ENCODE measurements at regions not wholly inside any gene's neighbourhood (a gene's known extent, or its start where the extent isn't known, plus 50 kb on each side); places are given as distances from the start of the nearest gene placed in this dataset.

DNA sequence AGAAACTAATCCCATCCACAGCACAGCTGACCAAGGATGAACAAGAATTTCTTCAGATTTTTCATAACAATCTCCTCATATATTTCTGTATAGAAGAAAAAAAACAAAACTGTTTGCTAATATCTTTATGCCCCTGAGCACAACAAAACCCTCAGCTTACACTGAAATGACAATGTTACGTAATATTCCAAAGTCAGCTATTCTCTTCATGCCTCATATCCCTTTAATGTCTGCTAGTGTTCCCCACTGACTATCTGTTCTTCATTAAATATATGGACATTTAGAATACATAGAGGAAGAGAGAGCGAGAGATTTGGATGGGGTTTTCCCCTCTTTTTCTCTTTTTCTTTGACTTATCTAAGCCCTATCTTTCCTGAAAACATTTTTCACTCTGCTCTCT, 87.9 kb upstream of the GULP1 start:
- peaks cover 5% of the 10 kb centered on the region for H3K9me3 Mint-ChIP-seq
- DNase-seq: no peak
- ATAC-seq: no peak
- no peak overlapping the region for H3K4me3 Mint-ChIP-seq
- no peaks in the 10 kb centered on the region for H3K27me3 Mint-ChIP-seq (ENCODE audit: low read depth)
- no peaks in the 10 kb centered on the region for H3K4me1 Mint-ChIP-seq (ENCODE audit: low read depth)
- no peaks in the 10 kb centered on the region for H3K36me3 Mint-ChIP-seq (ENCODE audit: insufficient read depth)

DNA sequence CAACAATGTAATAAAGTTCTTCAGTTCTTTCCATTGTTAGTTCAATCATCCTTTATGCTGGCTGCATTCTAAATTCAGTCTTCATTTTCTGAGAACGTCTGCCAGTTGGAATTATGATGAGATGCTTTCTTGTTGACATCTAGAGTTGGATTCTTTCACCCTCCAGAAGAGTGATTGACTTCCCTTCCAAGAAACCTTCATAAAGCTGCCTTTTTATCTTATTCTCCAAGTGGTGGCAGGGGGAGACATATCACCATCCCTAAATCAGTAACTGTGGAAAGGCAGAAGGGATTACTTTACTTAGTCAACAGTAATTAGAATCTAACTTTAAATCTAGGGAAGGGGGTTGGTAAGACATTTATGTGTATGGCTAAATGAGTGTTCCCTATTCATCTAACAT, 86.8 kb upstream of the GULP1 start:
- Mint-ChIP-seq H3K4me1 (ENCODE audit: low read depth) (no peaks in the 10 kb centered on the region), H3K4me3 (no peak overlapping the region), H3K27me3 (ENCODE audit: low read depth) (no peaks in the 10 kb centered on the region), H3K36me3 (ENCODE audit: insufficient read depth) (no peaks in the 10 kb centered on the region), H3K9me3 (peaks cover 9% of the 10 kb centered on the region)
- no peak for DNase-seq
- no peak for ATAC-seq

DNA sequence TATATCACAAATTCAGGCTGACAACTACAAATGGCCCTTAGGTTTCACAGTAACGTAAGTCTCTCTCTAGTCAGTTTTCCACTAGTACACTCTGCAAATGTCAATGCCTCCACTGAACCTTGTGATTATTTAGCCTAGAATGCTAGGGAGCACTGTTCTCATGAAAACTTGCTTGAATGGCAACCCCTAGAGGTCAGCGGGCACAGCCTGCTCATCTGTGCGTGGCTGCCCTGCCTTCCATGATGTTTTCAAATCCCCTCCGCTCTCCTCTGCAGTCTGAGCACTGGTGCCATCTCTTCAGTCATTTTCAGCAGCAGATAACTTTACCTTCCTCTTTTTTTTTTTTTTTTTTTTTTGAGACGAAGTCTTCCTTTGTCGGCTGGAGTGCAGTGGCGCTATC, 84.1 kb upstream of the GULP1 start:
- H3K27me3 Mint-ChIP-seq (ENCODE audit: low read depth): no peaks in the 10 kb centered on the region
- peaks cover 9% of the 10 kb centered on the region for H3K9me3 Mint-ChIP-seq
- DNase-seq (no peak), ATAC-seq (no peak)
- no peak overlapping the region for H3K4me3 Mint-ChIP-seq
- H3K4me1 Mint-ChIP-seq (ENCODE audit: low read depth): no peaks in the 10 kb centered on the region
- H3K36me3 Mint-ChIP-seq (ENCODE audit: insufficient read depth): no peaks in the 10 kb centered on the region

DNA sequence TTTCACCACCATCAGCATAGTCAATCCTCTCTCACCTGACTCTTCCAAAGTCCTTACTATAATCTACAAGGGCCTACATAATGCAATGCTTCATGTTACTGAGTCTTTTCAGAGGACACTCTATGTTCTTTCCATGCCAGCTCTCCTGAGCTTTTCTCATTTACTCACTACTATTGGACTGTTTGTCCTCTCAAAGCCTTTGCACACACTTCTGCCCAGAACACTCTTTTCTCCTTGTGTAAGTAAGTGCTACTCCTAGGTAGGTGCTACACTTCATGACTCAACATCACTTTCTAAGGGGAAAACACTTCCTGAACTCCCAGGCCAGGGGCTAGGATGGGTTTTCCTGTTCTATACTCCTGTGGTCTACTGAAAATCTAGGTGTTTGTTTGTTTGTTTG, 82.5 kb upstream of the GULP1 start:
- peaks cover 9% of the 10 kb centered on the region for H3K9me3 Mint-ChIP-seq
- ATAC-seq (no peak), DNase-seq (no peak)
- H3K4me1 Mint-ChIP-seq (ENCODE audit: low read depth): no peaks in the 10 kb centered on the region
- no peak overlapping the region for H3K4me3 Mint-ChIP-seq
- no peaks in the 10 kb centered on the region for H3K36me3 Mint-ChIP-seq (ENCODE audit: insufficient read depth)
- H3K27me3 Mint-ChIP-seq (ENCODE audit: low read depth): no peaks in the 10 kb centered on the region

DNA sequence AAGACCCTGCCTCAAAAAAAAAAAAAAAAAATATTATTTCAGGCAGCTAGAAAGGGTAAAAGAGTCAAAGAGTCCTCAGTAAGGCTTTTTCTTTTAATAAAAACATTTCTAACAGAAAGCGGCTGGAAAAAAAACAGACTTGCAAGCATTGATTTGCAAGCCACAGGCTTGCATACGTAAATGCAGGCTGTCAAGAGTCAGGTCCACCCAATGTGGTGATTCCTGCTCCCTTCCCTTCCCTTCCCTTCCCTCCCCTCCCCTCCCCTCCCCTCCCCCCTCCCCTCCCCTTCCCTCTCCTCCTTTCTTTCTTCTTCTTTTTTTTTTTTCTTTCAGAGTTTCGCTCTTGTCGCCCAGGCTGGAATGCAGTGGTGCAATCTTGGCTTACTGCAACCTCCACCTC, 74.4 kb upstream of the GULP1 start:
- H3K9me3 Mint-ChIP-seq: no peaks in the 10 kb centered on the region
- H3K27me3 Mint-ChIP-seq (ENCODE audit: low read depth): no peaks in the 10 kb centered on the region
- DNase-seq (no peak), ATAC-seq (no peak)
- H3K4me3 Mint-ChIP-seq: no peak overlapping the region
- no peaks in the 10 kb centered on the region for H3K4me1 Mint-ChIP-seq (ENCODE audit: low read depth)
- H3K36me3 Mint-ChIP-seq (ENCODE audit: insufficient read depth): no peaks in the 10 kb centered on the region

DNA sequence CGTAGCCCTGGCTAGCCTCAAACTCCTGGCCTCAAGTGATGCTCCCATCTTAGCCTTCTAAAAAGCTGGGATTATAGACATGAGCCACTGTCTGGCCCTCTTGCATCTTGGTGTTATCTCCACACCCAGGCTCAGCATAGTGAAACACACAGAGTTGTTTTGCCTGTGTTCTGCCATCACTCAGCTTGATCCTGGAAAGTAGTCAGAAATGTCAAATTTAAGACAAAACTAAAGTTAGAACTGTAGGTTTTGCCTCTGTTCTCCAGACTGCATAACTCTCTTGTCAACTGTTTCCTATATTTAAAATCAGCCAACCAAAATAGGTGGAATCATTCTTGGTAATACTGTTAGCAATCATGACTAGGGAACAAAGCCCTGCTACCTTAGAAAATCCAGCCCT, 72.1 kb upstream of the GULP1 start:
- Mint-ChIP-seq H3K4me3 (no peak overlapping the region), H3K9me3 (no peaks in the 10 kb centered on the region), H3K36me3 (ENCODE audit: insufficient read depth) (no peaks in the 10 kb centered on the region), H3K4me1 (ENCODE audit: low read depth) (no peaks in the 10 kb centered on the region), H3K27me3 (ENCODE audit: low read depth) (no peaks in the 10 kb centered on the region)
- ATAC-seq (no peak), DNase-seq (no peak)

DNA sequence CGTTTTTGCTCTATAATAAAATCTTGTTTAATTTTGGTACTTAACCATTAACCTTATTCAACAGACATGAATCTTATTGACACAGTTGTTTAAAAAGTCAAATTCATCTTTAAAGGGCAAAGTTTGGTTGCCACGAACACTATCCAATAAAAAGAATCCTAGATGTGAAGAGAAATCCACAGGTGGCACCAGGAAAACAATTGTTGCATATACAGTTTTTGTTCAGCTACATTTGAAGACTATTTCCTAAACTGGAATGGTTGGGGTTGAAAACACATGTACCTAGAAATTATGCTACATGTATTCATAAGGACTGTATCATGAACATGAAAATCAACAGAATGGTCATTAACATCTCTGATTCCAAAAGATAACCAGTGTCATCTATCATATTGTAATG, 71.1 kb upstream of the GULP1 start:
- Mint-ChIP-seq H3K9me3 (no peaks in the 10 kb centered on the region), H3K4me1 (ENCODE audit: low read depth) (no peaks in the 10 kb centered on the region), H3K36me3 (ENCODE audit: insufficient read depth) (no peaks in the 10 kb centered on the region), H3K27me3 (ENCODE audit: low read depth) (no peaks in the 10 kb centered on the region), H3K4me3 (no peak overlapping the region)
- ATAC-seq: no peak
- DNase-seq: no peak

DNA sequence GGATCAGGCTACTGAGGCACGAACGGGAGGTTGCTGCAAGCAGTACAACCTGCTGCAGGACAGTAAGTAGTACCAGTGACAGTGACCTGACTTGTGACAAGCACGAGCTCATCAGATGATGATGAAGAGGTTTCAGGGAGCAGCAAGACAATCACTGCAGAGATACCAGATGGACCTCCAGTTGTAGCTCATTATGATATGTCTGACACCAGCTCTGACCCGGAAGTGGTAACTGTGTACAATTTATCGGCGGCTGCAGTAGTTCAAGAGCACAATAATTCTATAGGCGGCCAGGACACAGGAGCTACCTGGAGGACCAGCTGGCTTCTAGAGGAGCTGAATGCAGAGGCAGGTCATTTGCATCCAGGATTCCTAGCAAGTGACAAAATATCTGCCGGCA, 64.0 kb upstream of the GULP1 start:
- Mint-ChIP-seq H3K4me1 (ENCODE audit: low read depth) (no peaks in the 10 kb centered on the region), H3K36me3 (ENCODE audit: insufficient read depth) (no peaks in the 10 kb centered on the region), H3K4me3 (no peak overlapping the region), H3K27me3 (ENCODE audit: low read depth) (no peaks in the 10 kb centered on the region), H3K9me3 (peaks cover 10% of the 10 kb centered on the region)
- ATAC-seq (no peak), DNase-seq (no peak)

DNA sequence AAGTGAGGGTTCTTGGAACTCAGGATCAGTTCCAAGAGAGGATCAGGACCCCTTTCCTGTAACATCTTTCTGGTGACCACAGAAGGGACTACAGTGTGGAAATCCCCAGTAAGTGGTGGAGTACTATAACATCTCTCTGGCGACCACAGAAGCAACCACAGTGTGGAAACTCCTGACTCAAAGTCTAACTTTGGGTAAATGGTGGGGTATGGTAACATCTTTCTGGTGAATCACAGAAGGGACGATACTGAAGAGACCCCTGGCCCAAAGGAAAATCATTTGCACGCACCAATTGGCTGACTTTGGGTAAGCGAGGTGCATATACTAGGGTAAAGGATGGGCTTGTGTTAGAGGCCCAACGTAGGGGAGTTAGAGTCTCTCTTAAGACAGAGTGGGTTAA, 56.3 kb upstream of the GULP1 start:
- no peaks in the 10 kb centered on the region for H3K27me3 Mint-ChIP-seq (ENCODE audit: low read depth)
- no peaks in the 10 kb centered on the region for H3K4me1 Mint-ChIP-seq (ENCODE audit: low read depth)
- H3K4me3 Mint-ChIP-seq: no peak overlapping the region
- DNase-seq (no peak), ATAC-seq (peak; percentile 28 to 46)
- H3K9me3 Mint-ChIP-seq: peaks cover 16% of the 10 kb centered on the region
- H3K36me3 Mint-ChIP-seq (ENCODE audit: insufficient read depth): no peaks in the 10 kb centered on the region

DNA sequence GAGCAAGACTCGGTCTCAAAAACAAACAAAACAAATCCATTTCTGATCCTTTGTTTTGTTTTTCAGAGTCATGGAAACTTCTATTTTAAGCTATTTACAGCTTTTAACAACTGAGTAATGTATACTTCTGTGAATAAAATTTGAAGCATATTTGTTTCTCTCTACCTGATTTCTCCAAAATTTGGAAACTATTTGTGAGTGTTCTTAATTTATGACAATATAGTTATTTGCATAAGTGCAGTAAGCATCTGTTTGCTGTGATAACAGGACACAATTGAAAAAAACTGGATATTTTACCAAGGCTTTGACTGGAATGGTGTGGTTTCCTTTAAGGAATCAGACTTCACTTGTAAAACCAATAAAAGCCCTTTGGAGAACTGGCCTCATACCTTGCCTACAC, 53.3 kb upstream of the GULP1 start:
- Mint-ChIP-seq H3K4me3 (no peak overlapping the region), H3K36me3 (ENCODE audit: insufficient read depth) (no peaks in the 10 kb centered on the region), H3K27me3 (ENCODE audit: low read depth) (no peaks in the 10 kb centered on the region), H3K4me1 (ENCODE audit: low read depth) (no peaks in the 10 kb centered on the region), H3K9me3 (peaks cover 9% of the 10 kb centered on the region)
- ATAC-seq (no peak), DNase-seq (no peak)
